ENCODE measurements at regions not wholly inside any gene's neighbourhood (a gene's known extent, or its start where the extent isn't known, plus 50 kb on each side); places are given as distances from the start of the nearest gene placed in this dataset.

DNA sequence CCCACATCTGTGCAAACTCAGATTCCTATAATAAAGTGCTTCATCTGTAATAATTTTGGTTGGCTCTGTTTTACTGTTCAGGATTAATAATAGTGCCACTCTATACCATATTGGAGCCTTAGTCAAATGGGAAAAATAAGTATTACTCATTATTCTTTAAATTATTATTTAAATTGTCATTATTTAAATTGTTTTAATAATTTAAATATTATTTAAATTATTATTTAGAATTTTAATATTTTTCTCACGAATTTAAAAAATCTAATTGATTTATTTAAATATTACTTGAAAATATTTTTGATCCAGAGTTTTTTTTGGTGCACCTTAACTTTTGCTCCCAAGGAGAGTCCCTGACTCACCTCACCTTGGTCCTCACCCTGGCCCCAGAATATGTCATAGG lies 245.7 kb upstream of the MDGA2 start:
- TF ChIP-seq PPARA (CRISPR knock-in tag; IDR thresholded peaks at IDR 0.05; ENCODE audit: borderline replicate concordance) (no peak), ZFP3 (CRISPR knock-in tag; IDR thresholded peaks at IDR 0.05) (no peak), RARB (CRISPR knock-in tag; IDR thresholded peaks at IDR 0.05) (no peak), ZFP30 (CRISPR knock-in tag; IDR thresholded peaks at IDR 0.05) (no peak), OSR1 (CRISPR knock-in tag; IDR thresholded peaks at IDR 0.05) (no peak), TCF4 (CRISPR knock-in tag; IDR thresholded peaks at IDR 0.05; ENCODE audit: borderline replicate concordance) (no peak)

Data from SK-N-SH treated with all-trans-retinoic acid at 6 μM for 48 hours (cell line).